ENCODE measurements at regions not wholly inside any gene's neighbourhood (a gene's known extent, or its start where the extent isn't known, plus 50 kb on each side); places are given as distances from the start of the nearest gene placed in this dataset.

DNA sequence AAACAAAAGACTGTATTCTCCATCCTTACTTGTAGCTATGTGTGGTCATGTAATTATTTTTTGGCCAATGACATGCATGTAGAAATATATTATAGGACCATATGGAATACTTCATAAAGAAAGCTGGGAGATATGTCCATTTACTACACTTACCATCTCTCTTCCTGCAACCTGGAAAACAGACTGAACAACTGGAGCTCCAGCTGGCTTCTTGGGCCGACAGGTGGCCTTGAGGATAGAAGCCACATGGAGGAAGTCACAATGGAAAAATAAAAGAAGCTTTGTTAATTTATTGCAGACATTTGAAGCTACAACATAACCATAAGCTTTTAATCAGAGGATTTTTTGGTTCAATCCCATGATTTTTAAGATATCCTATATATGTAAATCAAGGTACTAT, 167.9 kb upstream of the CBLB start:
- H3K9me2 ChIP-seq (replicated peaks; ENCODE audit: insufficient read depth), result no peaks in the 10 kb centered on the region
- TF ChIP-seq EZH2phosphoT487 (IDR thresholded peaks at IDR 0.05; ENCODE audit: low read depth, severe bottlenecking, unreplicated experiment) (no peak), EZH2 (IDR thresholded peaks at IDR 0.05; ENCODE audit: borderline replicate concordance) (no peak)
- TF ChIP-seq, protein P1, sequence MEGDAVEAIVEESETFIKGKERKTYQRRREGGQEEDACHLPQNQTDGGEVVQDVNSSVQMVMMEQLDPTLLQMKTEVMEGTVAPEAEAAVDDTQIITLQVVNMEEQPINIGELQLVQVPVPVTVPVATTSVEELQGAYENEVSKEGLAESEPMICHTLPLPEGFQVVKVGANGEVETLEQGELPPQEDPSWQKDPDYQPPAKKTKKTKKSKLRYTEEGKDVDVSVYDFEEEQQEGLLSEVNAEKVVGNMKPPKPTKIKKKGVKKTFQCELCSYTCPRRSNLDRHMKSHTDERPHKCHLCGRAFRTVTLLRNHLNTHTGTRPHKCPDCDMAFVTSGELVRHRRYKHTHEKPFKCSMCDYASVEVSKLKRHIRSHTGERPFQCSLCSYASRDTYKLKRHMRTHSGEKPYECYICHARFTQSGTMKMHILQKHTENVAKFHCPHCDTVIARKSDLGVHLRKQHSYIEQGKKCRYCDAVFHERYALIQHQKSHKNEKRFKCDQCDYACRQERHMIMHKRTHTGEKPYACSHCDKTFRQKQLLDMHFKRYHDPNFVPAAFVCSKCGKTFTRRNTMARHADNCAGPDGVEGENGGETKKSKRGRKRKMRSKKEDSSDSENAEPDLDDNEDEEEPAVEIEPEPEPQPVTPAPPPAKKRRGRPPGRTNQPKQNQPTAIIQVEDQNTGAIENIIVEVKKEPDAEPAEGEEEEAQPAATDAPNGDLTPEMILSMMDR (IDR thresholded peaks at IDR 0.05; ENCODE audit: poor library complexity), result no peak
- H3K27ac ChIP-seq, result no peak overlapping the region
- no peak overlapping the region for H3K4me3 ChIP-seq
- H3K9me3 ChIP-seq (ENCODE audit: low read depth), result no peaks in the 10 kb centered on the region
- no peak overlapping the region for H2AFZ ChIP-seq
- no peaks in the 10 kb centered on the region for H3K79me2 ChIP-seq
- no peaks in the 10 kb centered on the region for H3K4me1 ChIP-seq (ENCODE audit: insufficient read depth)
- DNase-seq (ENCODE audit: low spot score), result no peak
- H3K36me3 ChIP-seq (replicated peaks; ENCODE audit: insufficient read depth, low read depth), result no peaks in the 10 kb centered on the region
- no peak overlapping the region for H3K4me2 ChIP-seq
- no peaks in the 10 kb centered on the region for H3K27me3 ChIP-seq
- 69% methylated on average over 1 of the region's 1 CpG for WGBS (ENCODE audit: low lambda C conversion rate, missing lambda C conversion rate)
- no peaks in the 10 kb centered on the region for H4K20me1 ChIP-seq (ENCODE audit: insufficient read depth, poor library complexity, severe bottlenecking)

DNA sequence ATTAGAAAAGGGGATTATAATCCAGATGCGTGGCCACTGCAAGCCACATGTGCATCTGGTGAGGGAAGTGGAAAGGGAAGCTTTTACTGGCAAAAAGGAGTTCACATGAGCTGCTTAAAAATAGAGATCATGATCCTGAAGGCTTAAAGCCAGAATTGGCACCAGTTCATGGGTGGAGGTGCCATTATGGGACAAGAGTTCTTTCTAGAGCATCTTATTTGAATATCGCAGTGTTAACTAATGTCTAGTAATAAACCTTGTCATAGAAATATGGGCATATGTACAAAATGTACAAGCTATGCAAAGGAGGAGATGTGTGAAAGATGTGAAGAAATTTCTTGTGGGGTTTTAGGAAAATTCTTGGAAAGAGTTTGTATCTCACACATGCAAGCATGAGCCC, 178.4 kb upstream of the CBLB start:
- Histone ChIP-seq H3K79me2 (no peaks in the 10 kb centered on the region), H3K4me3 (no peak overlapping the region), H3K4me2 (no peak overlapping the region), H3K9me2 (replicated peaks; ENCODE audit: insufficient read depth) (no peaks in the 10 kb centered on the region), H3K36me3 (replicated peaks; ENCODE audit: insufficient read depth, low read depth) (no peaks in the 10 kb centered on the region), H3K27ac (no peak overlapping the region), H4K20me1 (ENCODE audit: insufficient read depth, poor library complexity, severe bottlenecking) (no peaks in the 10 kb centered on the region), H3K4me1 (ENCODE audit: insufficient read depth) (no peaks in the 10 kb centered on the region), H3K9me3 (ENCODE audit: low read depth) (no peaks in the 10 kb centered on the region), H3K27me3 (no peaks in the 10 kb centered on the region), H2AFZ (no peak overlapping the region)
- WGBS (ENCODE audit: low lambda C conversion rate, missing lambda C conversion rate), result 89% methylated on average over 2 of the region's 2 CpGs
- DNase-seq (ENCODE audit: low spot score), result no peak
- no peak for TF ChIP-seq EZH2 (IDR thresholded peaks at IDR 0.05; ENCODE audit: borderline replicate concordance)
- TF ChIP-seq, protein P1 (IDR thresholded peaks at IDR 0.05; ENCODE audit: poor library complexity), result no peak

DNA sequence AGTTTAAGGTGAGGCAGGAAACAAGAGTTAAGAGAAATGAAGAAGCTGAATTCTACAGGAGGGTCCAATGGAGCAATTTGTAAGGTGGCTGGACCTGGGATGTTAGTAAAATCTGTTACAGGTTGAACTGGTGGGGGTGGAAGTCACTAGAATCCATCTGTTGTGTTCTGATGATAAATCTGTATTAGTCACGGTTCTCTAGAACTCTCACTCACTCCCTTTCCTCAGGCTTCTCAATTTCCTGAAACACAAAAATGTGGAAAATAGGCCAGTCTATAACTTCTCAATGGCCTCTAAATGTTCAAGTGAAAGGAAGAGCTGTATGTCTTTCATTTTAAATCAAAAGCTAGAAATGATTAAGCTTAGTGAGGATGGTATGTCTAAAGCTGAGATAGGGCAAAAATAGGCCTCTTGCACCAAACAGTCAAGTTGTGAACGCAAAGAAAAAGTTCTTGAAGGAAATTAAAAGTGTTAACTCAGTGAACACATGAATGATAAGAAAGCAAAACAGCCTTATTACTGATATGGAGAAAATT, 180.2 kb upstream of the CBLB start:
- TF ChIP-seq EZH2 (IDR thresholded peaks at IDR 0.05; ENCODE audit: borderline replicate concordance) (no peak), EZH2phosphoT487 (IDR thresholded peaks at IDR 0.05; ENCODE audit: low read depth, severe bottlenecking, unreplicated experiment) (no peak)
- TF ChIP-seq, protein P1 (IDR thresholded peaks at IDR 0.05; ENCODE audit: poor library complexity), result no peak
- 88% methylated on average over 2 of the region's 2 CpGs for WGBS (ENCODE audit: low lambda C conversion rate, missing lambda C conversion rate)
- no peak overlapping the region for H2AFZ ChIP-seq

DNA sequence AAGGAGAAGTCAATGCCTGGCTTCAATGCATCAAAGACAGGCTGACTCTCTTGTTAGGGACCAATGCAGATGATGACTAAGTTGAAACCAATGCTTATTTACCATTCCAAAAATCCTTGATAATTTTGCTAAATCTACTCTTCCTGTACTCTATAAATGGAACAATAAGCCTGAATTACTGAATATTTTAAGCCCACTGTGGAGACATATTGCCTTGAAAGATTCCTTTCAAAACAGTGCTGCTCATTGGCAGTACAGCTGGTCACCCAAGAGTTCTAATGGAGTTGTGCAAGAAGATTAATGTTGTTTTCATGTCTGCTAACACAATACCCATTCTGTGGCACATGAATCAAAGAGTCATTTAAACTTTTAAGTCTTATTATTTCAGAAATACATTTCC, 181.0 kb upstream of the CBLB start:
- Histone ChIP-seq H3K9me2 (replicated peaks; ENCODE audit: insufficient read depth) (no peaks in the 10 kb centered on the region), H3K27me3 (no peaks in the 10 kb centered on the region), H3K4me2 (no peak overlapping the region), H3K9me3 (ENCODE audit: low read depth) (no peaks in the 10 kb centered on the region), H3K79me2 (no peaks in the 10 kb centered on the region), H4K20me1 (ENCODE audit: insufficient read depth, poor library complexity, severe bottlenecking) (no peaks in the 10 kb centered on the region), H2AFZ (no peak overlapping the region), H3K36me3 (replicated peaks; ENCODE audit: insufficient read depth, low read depth) (no peaks in the 10 kb centered on the region), H3K4me3 (no peak overlapping the region), H3K4me1 (ENCODE audit: insufficient read depth) (no peaks in the 10 kb centered on the region), H3K27ac (no peak overlapping the region)
- no peak for DNase-seq (ENCODE audit: low spot score)
- TF ChIP-seq EZH2 (IDR thresholded peaks at IDR 0.05; ENCODE audit: borderline replicate concordance) (no peak), EZH2phosphoT487 (IDR thresholded peaks at IDR 0.05; ENCODE audit: low read depth, severe bottlenecking, unreplicated experiment) (no peak)
- TF ChIP-seq, protein P1 (IDR thresholded peaks at IDR 0.05; ENCODE audit: poor library complexity), result no peak

More for the DNA sequence above, 180.2 kb upstream of the CBLB start:
- Histone ChIP-seq H3K4me2 (no peak overlapping the region), H3K27me3 (no peaks in the 10 kb centered on the region), H3K4me3 (no peak overlapping the region), H3K4me1 (ENCODE audit: insufficient read depth) (no peaks in the 10 kb centered on the region), H3K9me2 (replicated peaks; ENCODE audit: insufficient read depth) (no peaks in the 10 kb centered on the region), H3K36me3 (replicated peaks; ENCODE audit: insufficient read depth, low read depth) (no peaks in the 10 kb centered on the region), H3K27ac (no peak overlapping the region), H3K79me2 (no peaks in the 10 kb centered on the region), H3K9me3 (ENCODE audit: low read depth) (no peaks in the 10 kb centered on the region), H4K20me1 (ENCODE audit: insufficient read depth, poor library complexity, severe bottlenecking) (no peaks in the 10 kb centered on the region)
- no peak for DNase-seq (ENCODE audit: low spot score)
